ENCODE measurements at regions not wholly inside any gene's neighbourhood (a gene's known extent, or its start where the extent isn't known, plus 50 kb on each side); places are given as distances from the start of the nearest gene placed in this dataset.

- Histone ChIP-seq H3K9me2 (ENCODE audit: low read depth, low read length) (no peaks in the 10 kb centered on the region), H4K20me1 (ENCODE audit: insufficient read depth, low read length) (no peaks in the 10 kb centered on the region), H3K9ac (ENCODE audit: low read length) (no peak overlapping the region), H3K4me1 (ENCODE audit: insufficient read depth, low read length, severe bottlenecking) (no peaks in the 10 kb centered on the region), H2AFZ (ENCODE audit: low read length) (no peak overlapping the region), H3K27ac (ENCODE audit: low read depth, low read length, poor library complexity, severe bottlenecking) (no peak overlapping the region), H3K27me3 (ENCODE audit: insufficient read depth, low read length) (no peaks in the 10 kb centered on the region), H3K36me3 (ENCODE audit: insufficient read depth, low read length) (no peaks in the 10 kb centered on the region), H3K9me3 (ENCODE audit: low read length) (no peaks in the 10 kb centered on the region), H3K4me3 (ENCODE audit: low read depth, low read length, poor library complexity, severe bottlenecking) (no peak overlapping the region), H3K4me2 (ENCODE audit: low read length) (no peak overlapping the region), H3K79me2 (ENCODE audit: insufficient read depth, low read length) (no peaks in the 10 kb centered on the region), H3F3A (ENCODE audit: insufficient read depth, low read length) (no peaks in the 10 kb centered on the region)
- TF ChIP-seq, protein P1, sequence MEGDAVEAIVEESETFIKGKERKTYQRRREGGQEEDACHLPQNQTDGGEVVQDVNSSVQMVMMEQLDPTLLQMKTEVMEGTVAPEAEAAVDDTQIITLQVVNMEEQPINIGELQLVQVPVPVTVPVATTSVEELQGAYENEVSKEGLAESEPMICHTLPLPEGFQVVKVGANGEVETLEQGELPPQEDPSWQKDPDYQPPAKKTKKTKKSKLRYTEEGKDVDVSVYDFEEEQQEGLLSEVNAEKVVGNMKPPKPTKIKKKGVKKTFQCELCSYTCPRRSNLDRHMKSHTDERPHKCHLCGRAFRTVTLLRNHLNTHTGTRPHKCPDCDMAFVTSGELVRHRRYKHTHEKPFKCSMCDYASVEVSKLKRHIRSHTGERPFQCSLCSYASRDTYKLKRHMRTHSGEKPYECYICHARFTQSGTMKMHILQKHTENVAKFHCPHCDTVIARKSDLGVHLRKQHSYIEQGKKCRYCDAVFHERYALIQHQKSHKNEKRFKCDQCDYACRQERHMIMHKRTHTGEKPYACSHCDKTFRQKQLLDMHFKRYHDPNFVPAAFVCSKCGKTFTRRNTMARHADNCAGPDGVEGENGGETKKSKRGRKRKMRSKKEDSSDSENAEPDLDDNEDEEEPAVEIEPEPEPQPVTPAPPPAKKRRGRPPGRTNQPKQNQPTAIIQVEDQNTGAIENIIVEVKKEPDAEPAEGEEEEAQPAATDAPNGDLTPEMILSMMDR (IDR thresholded peaks at IDR 0.05; ENCODE audit: low read length) = no peak
- no peak for TF ChIP-seq EZH2 (IDR thresholded peaks at IDR 0.05; ENCODE audit: borderline replicate concordance, low read length)
Measured at GRCh38 chr9:16196206-16196605, 643.4 kb downstream of the CCDC171 start.

- Histone ChIP-seq H3F3A (ENCODE audit: insufficient read depth, low read length) (no peaks in the 10 kb centered on the region), H3K9me3 (ENCODE audit: low read length) (no peaks in the 10 kb centered on the region)
Measured at GRCh38 chr9:16197578-16198370, 644.9 kb downstream of the CCDC171 start.

DNA sequence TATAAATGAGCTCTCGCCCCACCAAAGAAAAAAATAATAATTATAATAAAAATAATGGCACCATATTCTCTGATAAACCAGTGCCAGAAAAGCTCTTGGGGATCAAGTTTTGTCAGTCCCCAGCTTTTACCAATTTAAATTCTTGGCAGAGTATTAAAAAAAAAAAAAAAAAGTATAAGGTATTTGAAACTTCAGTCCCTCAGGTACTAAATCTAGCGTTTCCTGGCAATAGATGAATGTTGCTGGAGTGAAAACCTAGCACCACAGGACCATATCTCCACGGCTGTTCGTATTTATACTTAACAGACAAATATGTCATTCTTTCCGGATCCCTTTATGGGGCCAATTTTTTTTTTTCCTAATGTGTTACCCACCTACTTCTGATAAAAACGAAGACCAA, 646.2 kb downstream of the CCDC171 start:
- no peak overlapping the region for H3K27ac ChIP-seq (ENCODE audit: low read depth, low read length, poor library complexity, severe bottlenecking)
- H3K9me3 ChIP-seq (ENCODE audit: low read length) = no peaks in the 10 kb centered on the region
- H2AFZ ChIP-seq (ENCODE audit: low read length) = no peak overlapping the region
- no peaks in the 10 kb centered on the region for H3K9me2 ChIP-seq (ENCODE audit: low read depth, low read length)
- H3K9ac ChIP-seq (ENCODE audit: low read length) = no peak overlapping the region
- no peak overlapping the region for H3K4me3 ChIP-seq (ENCODE audit: low read depth, low read length, poor library complexity, severe bottlenecking)
- no peaks in the 10 kb centered on the region for H4K20me1 ChIP-seq (ENCODE audit: insufficient read depth, low read length)
- no peaks in the 10 kb centered on the region for H3K79me2 ChIP-seq (ENCODE audit: insufficient read depth, low read length)
- H3K4me1 ChIP-seq (ENCODE audit: insufficient read depth, low read length, severe bottlenecking) = no peaks in the 10 kb centered on the region
- no peak overlapping the region for H3K4me2 ChIP-seq (ENCODE audit: low read length)
- no peaks in the 10 kb centered on the region for H3F3A ChIP-seq (ENCODE audit: insufficient read depth, low read length)
- no peak for TF ChIP-seq EZH2 (IDR thresholded peaks at IDR 0.05; ENCODE audit: borderline replicate concordance, low read length)
- TF ChIP-seq, protein P1 (IDR thresholded peaks at IDR 0.05; ENCODE audit: low read length) = no peak
- H3K36me3 ChIP-seq (ENCODE audit: insufficient read depth, low read length) = no peaks in the 10 kb centered on the region
- no peaks in the 10 kb centered on the region for H3K27me3 ChIP-seq (ENCODE audit: insufficient read depth, low read length)

More at GRCh38 chr9:16197578-16198370, 644.9 kb downstream of the CCDC171 start:
- H3K4me2 ChIP-seq (ENCODE audit: low read length) = no peak overlapping the region
- no peak overlapping the region for H2AFZ ChIP-seq (ENCODE audit: low read length)
- no peaks in the 10 kb centered on the region for H3K79me2 ChIP-seq (ENCODE audit: insufficient read depth, low read length)
- no peaks in the 10 kb centered on the region for H3K4me1 ChIP-seq (ENCODE audit: insufficient read depth, low read length, severe bottlenecking)
- TF ChIP-seq, protein P1 (IDR thresholded peaks at IDR 0.05; ENCODE audit: low read length) = no peak
- TF ChIP-seq EZH2 (IDR thresholded peaks at IDR 0.05; ENCODE audit: borderline replicate concordance, low read length) = no peak
- H3K36me3 ChIP-seq (ENCODE audit: insufficient read depth, low read length) = no peaks in the 10 kb centered on the region
- no peak overlapping the region for H3K4me3 ChIP-seq (ENCODE audit: low read depth, low read length, poor library complexity, severe bottlenecking)
- H3K9me2 ChIP-seq (ENCODE audit: low read depth, low read length) = no peaks in the 10 kb centered on the region
- no peaks in the 10 kb centered on the region for H4K20me1 ChIP-seq (ENCODE audit: insufficient read depth, low read length)
- no peak overlapping the region for H3K27ac ChIP-seq (ENCODE audit: low read depth, low read length, poor library complexity, severe bottlenecking)
- H3K9ac ChIP-seq (ENCODE audit: low read length) = no peak overlapping the region
- no peaks in the 10 kb centered on the region for H3K27me3 ChIP-seq (ENCODE audit: insufficient read depth, low read length)

All from OCI-LY1 (cell line).